CD4-positive, CD25-positive, alpha-beta regulatory T cell (primary cell): ENCODE measurements at regions not wholly inside any gene's neighbourhood (a gene's known extent, or its start where the extent isn't known, plus 50 kb on each side); places are given as distances from the start of the nearest gene placed in this dataset.

Experiments
- ATAC-seq, 2 donors: fragments of 150-1000 bp; cut with Tn5 transposase; one replicate each; pipeline ENCODE4 v1.10.0; 2021; ENCODE audit warnings: low read depth in 2 of 2, moderate number of reproducible peaks in 2 of 2, moderate library complexity in 1 of 2
- DNase-seq, 3 donors: peaks; one replicate each; pipeline versions ENCODE4 v3.0.0 to v3.0.0-alpha.2; 2012 to 2022; ENCODE audit warnings: mixed read lengths in 1 of 3
- H3K27ac ChIP-seq: one replicate; pipeline ENCODE4 v1.7.0; 2013; ENCODE audit warnings: mild to moderate bottlenecking, low read length; ENCODE audit not compliant: insufficient read depth, poor library complexity, severe bottlenecking
- H3K27me3 ChIP-seq: one replicate; pipeline ENCODE4 v1.7.0; 2013; ENCODE audit warnings: low read length; ENCODE audit not compliant: control insufficient read depth, insufficient read depth
- H3K36me3 ChIP-seq: one replicate; pipeline ENCODE4 v1.7.0; 2013; ENCODE audit warnings: mild to moderate bottlenecking, low read length, moderate library complexity; ENCODE audit not compliant: control insufficient read depth, insufficient read depth
- H3K4me1 ChIP-seq: 2 replicates; pipeline ENCODE4 v1.7.0; 2013; ENCODE audit warnings: mild to moderate bottlenecking, low read length; ENCODE audit not compliant: insufficient read depth, control insufficient read depth, poor library complexity, severe bottlenecking
- H3K4me3 ChIP-seq: one replicate; pipeline ENCODE4 v1.7.0; 2013; ENCODE audit warnings: low read depth, mild to moderate bottlenecking, low read length, moderate library complexity
- H3K9me3 ChIP-seq, 2 experiments: 1 replicate in 1 of 2; 2 replicates in 1 of 2; pipeline ENCODE4 v1.7.0; 2013; ENCODE audit warnings: low read length in 2 of 2, mild to moderate bottlenecking in 1 of 2, moderate library complexity in 1 of 2; ENCODE audit not compliant: control insufficient read depth in 2 of 2
- H3K27ac Mint-ChIP-seq, 3 donors: one replicate each; pipeline ENCODE4 v1.8.0; 2020 to 2022; ENCODE audit warnings: mild to moderate bottlenecking in 3 of 3, mixed read lengths in 3 of 3, moderate library complexity in 2 of 3
- H3K27me3 Mint-ChIP-seq: one replicate; pipeline ENCODE4 v1.8.0; 2022; ENCODE audit warnings: mild to moderate bottlenecking, mixed read lengths
- H3K36me3 Mint-ChIP-seq: one replicate; pipeline ENCODE4 v1.8.0; 2020; ENCODE audit warnings: mixed read lengths
- H3K4me1 Mint-ChIP-seq, 4 donors: one replicate each; pipeline ENCODE4 v1.8.0; 2020 to 2022; ENCODE audit warnings: mixed read lengths in 4 of 4, mild to moderate bottlenecking in 1 of 4
- H3K4me3 Mint-ChIP-seq, 4 donors: one replicate each; pipeline ENCODE4 v1.8.0; 2020 to 2022; ENCODE audit warnings: mild to moderate bottlenecking in 4 of 4, mixed read lengths in 4 of 4, moderate library complexity in 3 of 4
- H3K9me3 Mint-ChIP-seq, 7 donors: one replicate each; pipeline ENCODE4 v1.8.0; 2020 to 2022; ENCODE audit warnings: mixed read lengths in 7 of 7, mild to moderate bottlenecking in 3 of 7, moderate library complexity in 2 of 7

- Mint-ChIP-seq H3K27ac (no peak overlapping the region), H3K4me1 (peaks cover 0 to 1% (median 0%) of the 10 kb centered on the region in 4 donors), H3K9me3 (peaks cover 0 to 7% (median 0%) of the 10 kb centered on the region in 7 donors), H3K4me3 (no peak overlapping the region), H3K27me3 (no peaks in the 10 kb centered on the region), H3K36me3 (no peaks in the 10 kb centered on the region)
- Histone ChIP-seq H3K4me1 (no peaks in the 10 kb centered on the region), H3K36me3 (no peaks in the 10 kb centered on the region), H3K27me3 (no peaks in the 10 kb centered on the region), H3K4me3 (no peak overlapping the region), H3K27ac (no peak overlapping the region), H3K9me3 (no peaks in the 10 kb centered on the region)
- DNase-seq (no peak), ATAC-seq (no peak)
Measured at GRCh38 chr2:40550085-40550484, 98.2 kb upstream of the SLC8A1 start.

- Histone ChIP-seq H3K9me3 (no peaks in the 10 kb centered on the region), H3K4me1 (no peaks in the 10 kb centered on the region), H3K36me3 (no peaks in the 10 kb centered on the region), H3K4me3 (no peak overlapping the region), H3K27me3 (no peaks in the 10 kb centered on the region), H3K27ac (no peak overlapping the region)
- Mint-ChIP-seq H3K36me3 (no peaks in the 10 kb centered on the region), H3K4me1 (peaks cover 0 to 1% (median 0%) of the 10 kb centered on the region in 4 donors), H3K4me3 (no peak overlapping the region), H3K27me3 (no peaks in the 10 kb centered on the region), H3K27ac (no peak overlapping the region), H3K9me3 (peaks cover 0 to 3% (median 1%) of the 10 kb centered on the region in 7 donors)
- DNase-seq (no peak), ATAC-seq (no peak)
Measured at GRCh38 chr2:40551081-40551480, 99.2 kb upstream of the SLC8A1 start.

- peak in 2 of 3 donors; percentile 15 to 49 for DNase-seq
- Histone ChIP-seq H3K4me1 (no peaks in the 10 kb centered on the region), H3K4me3 (no peak overlapping the region), H3K27ac (no peak overlapping the region), H3K9me3 (no peaks in the 10 kb centered on the region), H3K27me3 (no peaks in the 10 kb centered on the region), H3K36me3 (no peaks in the 10 kb centered on the region)
- no peaks in the 10 kb centered on the region for H3K36me3 Mint-ChIP-seq
- H3K4me3 Mint-ChIP-seq: no peak overlapping the region
- no peak for ATAC-seq
- no peak overlapping the region for H3K27ac Mint-ChIP-seq
- H3K27me3 Mint-ChIP-seq: no peaks in the 10 kb centered on the region
- peaks cover 0 to 3% (median 1%) of the 10 kb centered on the region in 7 donors for H3K9me3 Mint-ChIP-seq
- H3K4me1 Mint-ChIP-seq: peaks cover 0 to 1% (median 0%) of the 10 kb centered on the region in 4 donors
Measured at GRCh38 chr2:40554665-40555294, 102.9 kb upstream of the SLC8A1 start.

GRCh38 chr2:40556293-40556692, 104.4 kb upstream of the SLC8A1 start:
- H3K36me3 ChIP-seq: no peaks in the 10 kb centered on the region
- Mint-ChIP-seq H3K27ac (no peak overlapping the region), H3K4me3 (no peak overlapping the region), H3K36me3 (no peaks in the 10 kb centered on the region), H3K27me3 (no peaks in the 10 kb centered on the region), H3K4me1 (peaks cover 0 to 1% (median 0%) of the 10 kb centered on the region in 4 donors), H3K9me3 (peaks cover 0 to 5% (median 1%) of the 10 kb centered on the region in 7 donors)
- H3K4me3 ChIP-seq: no peak overlapping the region
- H3K9me3 ChIP-seq: no peaks in the 10 kb centered on the region
- H3K4me1 ChIP-seq: no peaks in the 10 kb centered on the region
- H3K27ac ChIP-seq: no peak overlapping the region
- DNase-seq (no peak), ATAC-seq (no peak)
- no peaks in the 10 kb centered on the region for H3K27me3 ChIP-seq

- H3K27me3 ChIP-seq: no peaks in the 10 kb centered on the region
- H3K4me1 ChIP-seq: no peaks in the 10 kb centered on the region
- Mint-ChIP-seq H3K4me3 (no peak overlapping the region), H3K27ac (no peak overlapping the region), H3K36me3 (no peaks in the 10 kb centered on the region), H3K9me3 (peaks cover 0 to 5% (median 1%) of the 10 kb centered on the region in 7 donors), H3K4me1 (peaks cover 0 to 1% (median 0%) of the 10 kb centered on the region in 4 donors), H3K27me3 (no peaks in the 10 kb centered on the region)
- no peak for DNase-seq
- H3K9me3 ChIP-seq: no peaks in the 10 kb centered on the region
- H3K27ac ChIP-seq: no peak overlapping the region
- no peak for ATAC-seq
- no peaks in the 10 kb centered on the region for H3K36me3 ChIP-seq
- H3K4me3 ChIP-seq: no peak overlapping the region
Measured at GRCh38 chr2:40556739-40557138, 104.8 kb upstream of the SLC8A1 start.

- H3K27me3 ChIP-seq: no peaks in the 10 kb centered on the region
- H3K27ac ChIP-seq: no peak overlapping the region
- no peak overlapping the region for H3K27ac Mint-ChIP-seq
- H3K9me3 ChIP-seq: no peaks in the 10 kb centered on the region
- H3K27me3 Mint-ChIP-seq: no peaks in the 10 kb centered on the region
- H3K9me3 Mint-ChIP-seq: peaks cover 0 to 5% (median 0%) of the 10 kb centered on the region in 7 donors
- no peak overlapping the region for H3K4me3 Mint-ChIP-seq
- H3K4me1 ChIP-seq: no peaks in the 10 kb centered on the region
- H3K4me1 Mint-ChIP-seq: peaks cover 0 to 1% (median 0%) of the 10 kb centered on the region in 4 donors
- no peaks in the 10 kb centered on the region for H3K36me3 Mint-ChIP-seq
- no peaks in the 10 kb centered on the region for H3K36me3 ChIP-seq
- H3K4me3 ChIP-seq: no peak overlapping the region
- no peak for DNase-seq
- ATAC-seq: no peak
Measured at GRCh38 chr2:40558761-40559160, 106.9 kb upstream of the SLC8A1 start.

GRCh38 chr2:40559175-40559574, 107.3 kb upstream of the SLC8A1 start:
- Histone ChIP-seq H3K36me3 (no peaks in the 10 kb centered on the region), H3K9me3 (no peaks in the 10 kb centered on the region), H3K4me1 (no peaks in the 10 kb centered on the region), H3K27me3 (no peaks in the 10 kb centered on the region), H3K4me3 (no peak overlapping the region), H3K27ac (no peak overlapping the region)
- H3K9me3 Mint-ChIP-seq: peaks cover 0 to 5% (median 0%) of the 10 kb centered on the region in 7 donors
- H3K27me3 Mint-ChIP-seq: no peaks in the 10 kb centered on the region
- ATAC-seq: no peak
- no peaks in the 10 kb centered on the region for H3K36me3 Mint-ChIP-seq
- peaks cover 0 to 1% (median 0%) of the 10 kb centered on the region in 4 donors for H3K4me1 Mint-ChIP-seq
- no peak overlapping the region for H3K27ac Mint-ChIP-seq
- H3K4me3 Mint-ChIP-seq: no peak overlapping the region
- DNase-seq: no peak

- no peak for ATAC-seq
- Mint-ChIP-seq H3K36me3 (no peaks in the 10 kb centered on the region), H3K4me3 (no peak overlapping the region), H3K27me3 (no peaks in the 10 kb centered on the region), H3K27ac (no peak overlapping the region), H3K4me1 (no peaks in the 10 kb centered on the region), H3K9me3 (peaks cover 0 to 4% (median 0%) of the 10 kb centered on the region in 7 donors)
- DNase-seq: no peak
- no peaks in the 10 kb centered on the region for H3K36me3 ChIP-seq
- H3K9me3 ChIP-seq: no peaks in the 10 kb centered on the region
- H3K4me1 ChIP-seq: no peaks in the 10 kb centered on the region
- H3K27me3 ChIP-seq: no peaks in the 10 kb centered on the region
- H3K27ac ChIP-seq: no peak overlapping the region
- no peak overlapping the region for H3K4me3 ChIP-seq
Measured at GRCh38 chr2:40564184-40564583, 112.3 kb upstream of the SLC8A1 start.
